SH-SY5Y (cell line): ENCODE measurements at regions not wholly inside any gene's neighbourhood (a gene's known extent, or its start where the extent isn't known, plus 50 kb on each side); places are given as distances from the start of the nearest gene placed in this dataset.

Experiments
- GATA2 ChIP-seq: IDR thresholded peaks from 2 replicates; pipeline ENCODE4 v1.6.1; 2011; ENCODE audit warnings: mild to moderate bottlenecking, low read depth, low read length
- GATA3 ChIP-seq: IDR thresholded peaks from 2 replicates; pipeline ENCODE4 v1.6.1; 2011; ENCODE audit warnings: low read depth, mild to moderate bottlenecking, low read length, moderate library complexity

DNA sequence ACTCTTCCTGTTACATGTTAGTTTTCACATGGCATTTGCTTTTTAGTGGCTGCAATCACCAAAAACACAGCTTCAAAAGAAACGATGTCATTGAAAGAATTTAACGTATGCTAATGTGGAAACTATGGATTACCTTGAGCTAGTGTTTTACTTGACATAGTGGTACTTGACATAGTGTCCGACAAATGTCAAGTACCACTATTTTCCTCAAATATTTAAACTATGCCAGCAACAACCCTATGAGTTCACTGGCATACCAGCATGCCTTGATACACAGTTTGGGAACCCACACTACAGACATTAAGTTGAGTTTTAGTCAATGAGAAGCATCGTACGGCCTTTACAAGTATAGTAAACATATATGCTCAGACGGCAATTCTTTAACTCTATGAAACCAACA is 560.3 kb downstream of the GALC start:
- no peak for TF ChIP-seq GATA2
- no peak for TF ChIP-seq GATA3
